ENCODE measurements at regions not wholly inside any gene's neighbourhood (a gene's known extent, or its start where the extent isn't known, plus 50 kb on each side); places are given as distances from the start of the nearest gene placed in this dataset.

GRCh38 chr2:221676566-221677172, 104.6 kb upstream of the EPHA4 start:
- H3K9me3 ChIP-seq (ENCODE audit: control insufficient read depth, low read length), result no peaks in the 10 kb centered on the region
- ATAC-seq, result no peak
- H3K27me3 ChIP-seq (ENCODE audit: control insufficient read depth, insufficient read depth), result no peaks in the 10 kb centered on the region
- 85% methylated on average over 6 of the region's 6 CpGs for WGBS
- no peak overlapping the region for H3K4me3 ChIP-seq (ENCODE audit: low read length)
- intact Hi-C loops (cut with DNase I), result no loop called here
- H3K27ac ChIP-seq (ENCODE audit: low read length), result no peak overlapping the region
- H3K4me1 ChIP-seq (ENCODE audit: control insufficient read depth, insufficient read depth, low read length), result no peaks in the 10 kb centered on the region
- no peak for DNase-seq

GRCh38 chr2:221675201-221675908, 103.3 kb upstream of the EPHA4 start:
- ATAC-seq, result no peak
- H3K27me3 ChIP-seq (ENCODE audit: control insufficient read depth, insufficient read depth), result no peaks in the 10 kb centered on the region

GRCh38 chr2:221674446-221674845, 102.3 kb upstream of the EPHA4 start:
- H3K27me3 ChIP-seq (ENCODE audit: control insufficient read depth, insufficient read depth), result no peaks in the 10 kb centered on the region
- DNase-seq, result no peak
- no peak overlapping the region for H3K27ac ChIP-seq (ENCODE audit: low read length)
- WGBS, result 86% methylated on average over 4 of the region's 4 CpGs
- H3K4me1 ChIP-seq (ENCODE audit: control insufficient read depth, insufficient read depth, low read length), result no peaks in the 10 kb centered on the region
- no peaks in the 10 kb centered on the region for H3K9me3 ChIP-seq (ENCODE audit: control insufficient read depth, low read length)
- intact Hi-C loops (cut with DNase I), result no loop called here
- ATAC-seq, result no peak
- H3K4me3 ChIP-seq (ENCODE audit: low read length), result no peak overlapping the region

More at GRCh38 chr2:221675201-221675908, 103.3 kb upstream of the EPHA4 start:
- intact Hi-C loops (cut with DNase I), result no loop called here
- WGBS, result 69% methylated on average over 5 of the region's 5 CpGs
- H3K4me3 ChIP-seq (ENCODE audit: low read length), result no peak overlapping the region
- no peak for DNase-seq
- no peak overlapping the region for H3K27ac ChIP-seq (ENCODE audit: low read length)
- H3K9me3 ChIP-seq (ENCODE audit: control insufficient read depth, low read length), result no peaks in the 10 kb centered on the region
- no peaks in the 10 kb centered on the region for H3K4me1 ChIP-seq (ENCODE audit: control insufficient read depth, insufficient read depth, low read length)

- Histone ChIP-seq H3K4me1 (ENCODE audit: control insufficient read depth, insufficient read depth, low read length) (no peaks in the 10 kb centered on the region), H3K27me3 (ENCODE audit: control insufficient read depth, insufficient read depth) (no peaks in the 10 kb centered on the region), H3K27ac (ENCODE audit: low read length) (no peak overlapping the region), H3K4me3 (ENCODE audit: low read length) (no peak overlapping the region), H3K9me3 (ENCODE audit: control insufficient read depth, low read length) (no peaks in the 10 kb centered on the region)
- ATAC-seq (no peak), DNase-seq (no peak)
- WGBS, result 93% methylated on average over 1 of the region's 1 CpG
- intact Hi-C loops (cut with DNase I), result no loop called here
Observed at GRCh38 chr2:221673248-221673647, 101.1 kb upstream of the EPHA4 start.

- intact Hi-C loops (cut with DNase I), result no loop called here
Observed at GRCh38 chr2:221671515-221671914, 99.4 kb upstream of the EPHA4 start.

GRCh38 chr2:221662689-221663391, 90.7 kb upstream of the EPHA4 start:
- DNase-seq, result no peak
- no peak overlapping the region for H3K4me3 ChIP-seq (ENCODE audit: low read length)
- H3K4me1 ChIP-seq (ENCODE audit: control insufficient read depth, insufficient read depth, low read length), result no peaks in the 10 kb centered on the region
- H3K27ac ChIP-seq (ENCODE audit: low read length), result no peak overlapping the region
- no peaks in the 10 kb centered on the region for H3K9me3 ChIP-seq (ENCODE audit: control insufficient read depth, low read length)
- ATAC-seq, result no peak
- intact Hi-C loops (cut with DNase I), result no loop called here
- no peaks in the 10 kb centered on the region for H3K27me3 ChIP-seq (ENCODE audit: control insufficient read depth, insufficient read depth)
- 61% methylated on average over 3 of the region's 3 CpGs for WGBS

More at GRCh38 chr2:221671515-221671914, 99.4 kb upstream of the EPHA4 start:
- no peaks in the 10 kb centered on the region for H3K27me3 ChIP-seq (ENCODE audit: control insufficient read depth, insufficient read depth)
- H3K9me3 ChIP-seq (ENCODE audit: control insufficient read depth, low read length), result no peaks in the 10 kb centered on the region
- DNase-seq, result no peak
- no peak overlapping the region for H3K4me3 ChIP-seq (ENCODE audit: low read length)
- no peak for ATAC-seq
- H3K4me1 ChIP-seq (ENCODE audit: control insufficient read depth, insufficient read depth, low read length), result no peaks in the 10 kb centered on the region
- WGBS, result 48% methylated on average over 4 of the region's 4 CpGs
- H3K27ac ChIP-seq (ENCODE audit: low read length), result no peak overlapping the region

- ATAC-seq, result no peak
- H3K9me3 ChIP-seq (ENCODE audit: control insufficient read depth, low read length), result no peaks in the 10 kb centered on the region
- intact Hi-C loops (cut with DNase I), result no loop called here
- H3K4me3 ChIP-seq (ENCODE audit: low read length), result no peak overlapping the region
- WGBS, result 84% methylated on average over 1 of the region's 1 CpG
- H3K27ac ChIP-seq (ENCODE audit: low read length), result no peak overlapping the region
- no peaks in the 10 kb centered on the region for H3K27me3 ChIP-seq (ENCODE audit: control insufficient read depth, insufficient read depth)
- DNase-seq, result no peak
- no peaks in the 10 kb centered on the region for H3K4me1 ChIP-seq (ENCODE audit: control insufficient read depth, insufficient read depth, low read length)
Observed at GRCh38 chr2:221657806-221658205, 85.7 kb upstream of the EPHA4 start.

- 51% methylated on average over 3 of the region's 3 CpGs for WGBS
- no peak overlapping the region for H3K4me3 ChIP-seq (ENCODE audit: low read length)
- H3K27ac ChIP-seq (ENCODE audit: low read length), result no peak overlapping the region
- H3K4me1 ChIP-seq (ENCODE audit: control insufficient read depth, insufficient read depth, low read length), result no peaks in the 10 kb centered on the region
- no peak for DNase-seq
- no peaks in the 10 kb centered on the region for H3K9me3 ChIP-seq (ENCODE audit: control insufficient read depth, low read length)
- intact Hi-C loops (cut with DNase I), result no loop called here
- ATAC-seq, result no peak
- no peaks in the 10 kb centered on the region for H3K27me3 ChIP-seq (ENCODE audit: control insufficient read depth, insufficient read depth)
Observed at GRCh38 chr2:221655300-221655699, 83.2 kb upstream of the EPHA4 start.

GRCh38 chr2:221653182-221653581, 81.1 kb upstream of the EPHA4 start:
- Histone ChIP-seq H3K9me3 (ENCODE audit: control insufficient read depth, low read length) (no peaks in the 10 kb centered on the region), H3K4me3 (ENCODE audit: low read length) (no peak overlapping the region), H3K4me1 (ENCODE audit: control insufficient read depth, insufficient read depth, low read length) (no peaks in the 10 kb centered on the region), H3K27ac (ENCODE audit: low read length) (no peak overlapping the region), H3K27me3 (ENCODE audit: control insufficient read depth, insufficient read depth) (no peaks in the 10 kb centered on the region)
- ATAC-seq (no peak), DNase-seq (no peak)
- WGBS, result 32% methylated on average over 1 of the region's 1 CpG
- intact Hi-C loops (cut with DNase I), result no loop called here

GRCh38 chr2:221649051-221649775, 77.1 kb upstream of the EPHA4 start:
- no peak for ATAC-seq
- 74% methylated on average over 5 of the region's 5 CpGs for WGBS
- intact Hi-C loops (cut with DNase I), result no loop called here
- no peak overlapping the region for H3K4me3 ChIP-seq (ENCODE audit: low read length)
- no peaks in the 10 kb centered on the region for H3K4me1 ChIP-seq (ENCODE audit: control insufficient read depth, insufficient read depth, low read length)
- H3K9me3 ChIP-seq (ENCODE audit: control insufficient read depth, low read length), result no peaks in the 10 kb centered on the region
- no peaks in the 10 kb centered on the region for H3K27me3 ChIP-seq (ENCODE audit: control insufficient read depth, insufficient read depth)
- peak; percentile 46 to 78 (median 56) for DNase-seq
- no peak overlapping the region for H3K27ac ChIP-seq (ENCODE audit: low read length)

- Histone ChIP-seq H3K4me1 (ENCODE audit: control insufficient read depth, insufficient read depth, low read length) (no peaks in the 10 kb centered on the region), H3K4me3 (ENCODE audit: low read length) (no peak overlapping the region), H3K27me3 (ENCODE audit: control insufficient read depth, insufficient read depth) (no peaks in the 10 kb centered on the region), H3K27ac (ENCODE audit: low read length) (no peak overlapping the region), H3K9me3 (ENCODE audit: control insufficient read depth, low read length) (no peaks in the 10 kb centered on the region)
- WGBS, result 85% methylated on average over 3 of the region's 3 CpGs
- DNase-seq (no peak), ATAC-seq (no peak)
- intact Hi-C loops (cut with DNase I), result no loop called here
Observed at GRCh38 chr2:221642447-221642846, 70.3 kb upstream of the EPHA4 start.

All from right cardiac atrium (tissue), 5 donors.